PC-9 (cell line): ENCODE measurements at regions not wholly inside any gene's neighbourhood (a gene's known extent, or its start where the extent isn't known, plus 50 kb on each side); places are given as distances from the start of the nearest gene placed in this dataset.

Source experiments
- BruUV-seq: library from RNA; stranded (reverse); fragments of 400-500 nt; replicated peaks from 2 replicates; lab custom pipeline; 2021; lab: Mats Ljungman, UMichigan
- CTCF ChIA-PET: fragments of 300-600 bp; sonication (Branson Sonifier 250); formaldehyde crosslinking; loops from one replicate; lab custom pipeline; 2022; ENCODE audit warnings: antibody characterized with exemption; lab: Charles Lee
- POLR2A ChIA-PET: fragments of 300-600 bp; sonication (Branson Sonifier 250); formaldehyde crosslinking; loops from one replicate; lab custom pipeline; 2022; ENCODE audit warnings: antibody characterized with exemption; ENCODE audit not compliant: unreplicated experiment; lab: Charles Lee
- DNase-seq, 2 experiments: peaks; one replicate each; pipeline versions ENCODE4 v3.0.0 to v3.0.0-alpha.2; 2015 to 2022; ENCODE audit warnings: mixed read lengths in 1 of 2
- H2AFZ ChIP-seq: fragments of 200-600 bp; sonication (generic); 2 replicates; pipeline ENCODE4 v1.8.1; 2017; ENCODE audit warnings: antibody characterized with exemption
- H3F3A ChIP-seq: fragments of 200-600 bp; sonication (generic); 2 replicates; pipeline ENCODE4 v1.8.1; 2017; ENCODE audit warnings: antibody characterized with exemption, mild to moderate bottlenecking, low read depth; ENCODE audit not compliant: insufficient read depth
- H3K27ac ChIP-seq: fragments of 200-600 bp; sonication (generic); 2 replicates; pipeline ENCODE4 v1.6.1; 2016; ENCODE audit warnings: mixed run types
- H3K27me3 ChIP-seq: fragments of 200-600 bp; sonication (generic); 2 replicates; pipeline ENCODE4 v1.6.1; 2016; ENCODE audit warnings: low read depth, mixed run types; ENCODE audit not compliant: insufficient read depth
- H3K36me3 ChIP-seq: fragments of 200-600 bp; sonication (generic); 2 replicates; pipeline ENCODE4 v1.6.1; 2016; ENCODE audit warnings: low read depth, mixed run types
- H3K4me1 ChIP-seq: fragments of 200-600 bp; sonication (generic); replicated peaks from 2 replicates; pipeline ENCODE4 v1.6.1; 2016; ENCODE audit warnings: mixed run types; ENCODE audit not compliant: insufficient read depth
- H3K4me2 ChIP-seq: fragments of 200-600 bp; sonication (generic); 2 replicates; pipeline ENCODE4 v1.6.1; 2017; ENCODE audit warnings: mixed run types
- H3K4me3 ChIP-seq: fragments of 200-600 bp; sonication (generic); 2 replicates; pipeline ENCODE4 v1.6.1; 2016; ENCODE audit warnings: mixed run types
- H3K79me2 ChIP-seq: fragments of 200-600 bp; sonication (generic); 2 replicates; pipeline ENCODE4 v1.6.1; 2017; ENCODE audit warnings: low read depth, mixed run types
- H3K9me2 ChIP-seq: fragments of 200-600 bp; sonication (generic); 2 replicates; pipeline ENCODE4 v1.8.1; 2017; ENCODE audit warnings: mild to moderate bottlenecking; ENCODE audit not compliant: insufficient read depth
- H3K9me3 ChIP-seq: fragments of 200-600 bp; sonication (generic); 2 replicates; pipeline ENCODE4 v1.8.1; 2016; ENCODE audit warnings: low read depth; ENCODE audit not compliant: insufficient read depth
- H4K20me1 ChIP-seq: fragments of 200-600 bp; sonication (generic); 2 replicates; pipeline ENCODE4 v1.8.1; 2017; ENCODE audit not compliant: insufficient read depth
- CTCF ChIP-seq: fragments of 200-600 bp; sonication (generic); conservative IDR thresholded peaks from 2 replicates; pipeline ENCODE4 v1.6.1; 2017; ENCODE audit warnings: mixed run types, antibody characterized with exemption, mild to moderate bottlenecking, moderate library complexity
- EZH2 ChIP-seq: fragments of 200-600 bp; sonication (generic); IDR thresholded peaks from 2 replicates; pipeline ENCODE4 v1.8.0; 2017; ENCODE audit warnings: antibody characterized with exemption, low read depth
- intact Hi-C: fragments of 100-400 bp; cut with micrococcal nuclease; formaldehyde crosslinking; loops from one replicate; pipeline ENCODE4 v1.10.0; 2022; ENCODE audit not compliant: unreplicated experiment

- Histone ChIP-seq H3K4me1 (no peaks in the 10 kb centered on the region), H3K27me3 (0 out of 2 replicates have a peak, but pooled peaks cover 5% of the 10 kb centered on the region), H3F3A (no peaks in the 10 kb centered on the region), H4K20me1 (no peaks in the 10 kb centered on the region), H3K36me3 (no peaks in the 10 kb centered on the region), H3K4me2 (no peak overlapping the region), H3K27ac (no peak overlapping the region), H2AFZ (no peak overlapping the region), H3K9me2 (no peaks in the 10 kb centered on the region), H3K4me3 (no peak overlapping the region), H3K79me2 (no peaks in the 10 kb centered on the region), H3K9me3 (no peaks in the 10 kb centered on the region)
- TF ChIP-seq CTCF: no peak
- TF ChIP-seq EZH2: no peak
- intact Hi-C loops: loop anchor here (5.0 kb wide), 2 partner anchors 391 to 746 kb away; no protein-coding TSS in a partner anchor
- BruUV-seq: no TSS peak
- ChIA-PET POLR2A (no interaction called here), CTCF (interaction anchor here (1.2 to 1.4 kb wide), 2 partner anchors 304 to 306 kb away, joined by 3 to 11 read pairs; no protein-coding TSS in a partner anchor)
- DNase-seq: no peak
Measured at GRCh38 chrX:25143596-25143995, 127.8 kb upstream of the ARX start.

GRCh38 chrX:25141684-25142083 is 125.9 kb upstream of the ARX start:
- no peaks in the 10 kb centered on the region for H3K36me3 ChIP-seq
- 0 out of 2 replicates have a peak, but pooled peaks cover 9% of the 10 kb centered on the region for H3K27me3 ChIP-seq
- H4K20me1 ChIP-seq: no peaks in the 10 kb centered on the region
- no peaks in the 10 kb centered on the region for H3K9me3 ChIP-seq
- BruUV-seq: no TSS peak
- H3K79me2 ChIP-seq: no peaks in the 10 kb centered on the region
- no peak overlapping the region for H3K4me2 ChIP-seq
- TF ChIP-seq EZH2 (no peak), CTCF (no peak)
- H3F3A ChIP-seq: no peaks in the 10 kb centered on the region
- no peak overlapping the region for H3K4me3 ChIP-seq
- H3K4me1 ChIP-seq: no peaks in the 10 kb centered on the region
- CTCF ChIA-PET: no interaction called here
- H2AFZ ChIP-seq: no peak overlapping the region
- intact Hi-C loops: loop anchor here (5.0 kb wide), 2 partner anchors 389 to 744 kb away; no protein-coding TSS in a partner anchor
- POLR2A ChIA-PET: no interaction called here
- H3K27ac ChIP-seq: no peak overlapping the region
- no peak for DNase-seq
- H3K9me2 ChIP-seq: no peaks in the 10 kb centered on the region

- no peaks in the 10 kb centered on the region for H3K36me3 ChIP-seq
- no peak overlapping the region for H3K27ac ChIP-seq
- H3K4me2 ChIP-seq: no peak overlapping the region
- ChIA-PET POLR2A (no interaction called here), CTCF (interaction anchor here (0.6 kb wide), 1 partner anchor 1137 kb away, joined by 6 read pairs; no protein-coding TSS in a partner anchor)
- H3K9me2 ChIP-seq: no peaks in the 10 kb centered on the region
- no peaks in the 10 kb centered on the region for H4K20me1 ChIP-seq
- no peaks in the 10 kb centered on the region for H3K9me3 ChIP-seq
- 0 out of 2 replicates have a peak, but pooled peaks cover 3% of the 10 kb centered on the region for H3K27me3 ChIP-seq
- BruUV-seq: no TSS peak
- H3F3A ChIP-seq: no peaks in the 10 kb centered on the region
- no peaks in the 10 kb centered on the region for H3K79me2 ChIP-seq
- intact Hi-C loops: no loop called here
- no peak for DNase-seq
- H2AFZ ChIP-seq: no peak overlapping the region
- no peaks in the 10 kb centered on the region for H3K4me1 ChIP-seq
- no peak overlapping the region for H3K4me3 ChIP-seq
- TF ChIP-seq EZH2 (no peak), CTCF (no peak)
Measured at GRCh38 chrX:25131055-25131454, 115.3 kb upstream of the ARX start.
